ENCODE measurements at regions not wholly inside any gene's neighbourhood (a gene's known extent, or its start where the extent isn't known, plus 50 kb on each side); places are given as distances from the start of the nearest gene placed in this dataset.

GRCh38 chr5:174246743-174247142, 201.2 kb downstream of the NSG2 start:
- Mint-ChIP-seq H3K4me1 (ENCODE audit: low read depth) (no peaks in the 10 kb centered on the region), H3K27me3 (ENCODE audit: low read depth) (no peaks in the 10 kb centered on the region), H3K27ac (no peak overlapping the region), H3K4me3 (no peak overlapping the region), H3K36me3 (ENCODE audit: low read depth) (no peaks in the 10 kb centered on the region), H3K9me3 (ENCODE audit: insufficient read depth) (no peaks in the 10 kb centered on the region)
- POLR2A ChIA-PET, result no interaction called here
- no peak for DNase-seq
- CTCF ChIA-PET, result no interaction called here
- no peak for ATAC-seq

GRCh38 chr5:174247301-174247700, 201.8 kb downstream of the NSG2 start:
- ATAC-seq (no peak), DNase-seq (no peak)
- POLR2A ChIA-PET, result no interaction called here
- no peaks in the 10 kb centered on the region for H3K36me3 Mint-ChIP-seq (ENCODE audit: low read depth)
- CTCF ChIA-PET, result no interaction called here
- no peaks in the 10 kb centered on the region for H3K27me3 Mint-ChIP-seq (ENCODE audit: low read depth)
- H3K27ac Mint-ChIP-seq, result no peak overlapping the region
- H3K9me3 Mint-ChIP-seq (ENCODE audit: insufficient read depth), result no peaks in the 10 kb centered on the region
- H3K4me3 Mint-ChIP-seq, result no peak overlapping the region
- H3K4me1 Mint-ChIP-seq (ENCODE audit: low read depth), result no peaks in the 10 kb centered on the region

- ATAC-seq (no peak), DNase-seq (no peak)
- no peaks in the 10 kb centered on the region for H3K4me1 Mint-ChIP-seq (ENCODE audit: low read depth)
- H3K36me3 Mint-ChIP-seq (ENCODE audit: low read depth), result no peaks in the 10 kb centered on the region
- no peaks in the 10 kb centered on the region for H3K27me3 Mint-ChIP-seq (ENCODE audit: low read depth)
- no peak overlapping the region for H3K27ac Mint-ChIP-seq
- POLR2A ChIA-PET, result no interaction called here
- no peak overlapping the region for H3K4me3 Mint-ChIP-seq
- CTCF ChIA-PET, result no interaction called here
- H3K9me3 Mint-ChIP-seq (ENCODE audit: insufficient read depth), result no peaks in the 10 kb centered on the region
Measured at GRCh38 chr5:174251305-174252000, 205.9 kb downstream of the NSG2 start.

- no peaks in the 10 kb centered on the region for H3K9me3 Mint-ChIP-seq (ENCODE audit: insufficient read depth)
- no peaks in the 10 kb centered on the region for H3K4me1 Mint-ChIP-seq (ENCODE audit: low read depth)
- H3K36me3 Mint-ChIP-seq (ENCODE audit: low read depth), result no peaks in the 10 kb centered on the region
- H3K27ac Mint-ChIP-seq, result no peak overlapping the region
- CTCF ChIA-PET, result no interaction called here
- POLR2A ChIA-PET, result no interaction called here
- H3K4me3 Mint-ChIP-seq, result no peak overlapping the region
- DNase-seq, result no peak
- no peaks in the 10 kb centered on the region for H3K27me3 Mint-ChIP-seq (ENCODE audit: low read depth)
- no peak for ATAC-seq
Measured at GRCh38 chr5:174252121-174252520, 206.6 kb downstream of the NSG2 start.

GRCh38 chr5:174259696-174260420, 214.4 kb downstream of the NSG2 start:
- H3K4me1 Mint-ChIP-seq (ENCODE audit: low read depth), result no peaks in the 10 kb centered on the region
- CTCF ChIA-PET, result no interaction called here
- ATAC-seq (no peak), DNase-seq (no peak)
- H3K36me3 Mint-ChIP-seq (ENCODE audit: low read depth), result no peaks in the 10 kb centered on the region
- H3K4me3 Mint-ChIP-seq, result no peak overlapping the region
- no peaks in the 10 kb centered on the region for H3K27me3 Mint-ChIP-seq (ENCODE audit: low read depth)
- no peaks in the 10 kb centered on the region for H3K9me3 Mint-ChIP-seq (ENCODE audit: insufficient read depth)
- H3K27ac Mint-ChIP-seq, result no peak overlapping the region
- POLR2A ChIA-PET, result no interaction called here

- Mint-ChIP-seq H3K4me1 (ENCODE audit: low read depth) (no peaks in the 10 kb centered on the region), H3K27me3 (ENCODE audit: low read depth) (no peaks in the 10 kb centered on the region), H3K36me3 (ENCODE audit: low read depth) (no peaks in the 10 kb centered on the region), H3K9me3 (ENCODE audit: insufficient read depth) (no peaks in the 10 kb centered on the region), H3K27ac (no peak overlapping the region), H3K4me3 (no peak overlapping the region)
- POLR2A ChIA-PET, result no interaction called here
- DNase-seq (no peak), ATAC-seq (no peak)
- CTCF ChIA-PET, result no interaction called here
Measured at GRCh38 chr5:174271316-174271715, 225.8 kb downstream of the NSG2 start.

GRCh38 chr5:174272671-174273070, 227.2 kb downstream of the NSG2 start:
- Mint-ChIP-seq H3K9me3 (ENCODE audit: insufficient read depth) (no peaks in the 10 kb centered on the region), H3K36me3 (ENCODE audit: low read depth) (no peaks in the 10 kb centered on the region), H3K4me3 (no peak overlapping the region), H3K27me3 (ENCODE audit: low read depth) (no peaks in the 10 kb centered on the region), H3K27ac (no peak overlapping the region), H3K4me1 (ENCODE audit: low read depth) (no peaks in the 10 kb centered on the region)
- DNase-seq (no peak), ATAC-seq (no peak)
- ChIA-PET POLR2A (no interaction called here), CTCF (no interaction called here)

GRCh38 chr5:174273325-174273724, 227.8 kb downstream of the NSG2 start:
- CTCF ChIA-PET, result no interaction called here

GRCh38 chr5:174275959-174276358, 230.5 kb downstream of the NSG2 start:
- no peak for DNase-seq
- no peaks in the 10 kb centered on the region for H3K27me3 Mint-ChIP-seq (ENCODE audit: low read depth)

More at GRCh38 chr5:174273325-174273724, 227.8 kb downstream of the NSG2 start:
- Mint-ChIP-seq H3K4me3 (no peak overlapping the region), H3K36me3 (ENCODE audit: low read depth) (no peaks in the 10 kb centered on the region), H3K27ac (no peak overlapping the region), H3K4me1 (ENCODE audit: low read depth) (no peaks in the 10 kb centered on the region), H3K9me3 (ENCODE audit: insufficient read depth) (no peaks in the 10 kb centered on the region), H3K27me3 (ENCODE audit: low read depth) (no peaks in the 10 kb centered on the region)
- ATAC-seq (no peak), DNase-seq (no peak)
- POLR2A ChIA-PET, result no interaction called here

GRCh38 chr5:174281089-174281760, 235.7 kb downstream of the NSG2 start:
- H3K27me3 Mint-ChIP-seq (ENCODE audit: low read depth), result no peaks in the 10 kb centered on the region
- no peaks in the 10 kb centered on the region for H3K9me3 Mint-ChIP-seq (ENCODE audit: insufficient read depth)
- no peak for ATAC-seq
- H3K36me3 Mint-ChIP-seq (ENCODE audit: low read depth), result no peaks in the 10 kb centered on the region
- ChIA-PET CTCF (no interaction called here), POLR2A (no interaction called here)
- H3K4me1 Mint-ChIP-seq (ENCODE audit: low read depth), result no peaks in the 10 kb centered on the region
- no peak for DNase-seq
- H3K4me3 Mint-ChIP-seq, result no peak overlapping the region
- H3K27ac Mint-ChIP-seq, result no peak overlapping the region

More at GRCh38 chr5:174275959-174276358, 230.5 kb downstream of the NSG2 start:
- no peaks in the 10 kb centered on the region for H3K4me1 Mint-ChIP-seq (ENCODE audit: low read depth)
- no peaks in the 10 kb centered on the region for H3K9me3 Mint-ChIP-seq (ENCODE audit: insufficient read depth)
- no peak overlapping the region for H3K27ac Mint-ChIP-seq
- H3K36me3 Mint-ChIP-seq (ENCODE audit: low read depth), result no peaks in the 10 kb centered on the region
- ChIA-PET POLR2A (no interaction called here), CTCF (no interaction called here)
- ATAC-seq, result no peak
- H3K4me3 Mint-ChIP-seq, result no peak overlapping the region

- no peak for DNase-seq
- CTCF ChIA-PET, result no interaction called here
- POLR2A ChIA-PET, result no interaction called here
Measured at GRCh38 chr5:174281855-174282254, 236.3 kb downstream of the NSG2 start.

GRCh38 chr5:174282391-174282790, 236.9 kb downstream of the NSG2 start:
- DNase-seq, result no peak
- no peak for ATAC-seq
- Mint-ChIP-seq H3K36me3 (ENCODE audit: low read depth) (no peaks in the 10 kb centered on the region), H3K4me3 (no peak overlapping the region), H3K27me3 (ENCODE audit: low read depth) (no peaks in the 10 kb centered on the region), H3K9me3 (ENCODE audit: insufficient read depth) (no peaks in the 10 kb centered on the region), H3K4me1 (ENCODE audit: low read depth) (no peaks in the 10 kb centered on the region), H3K27ac (no peak overlapping the region)
- POLR2A ChIA-PET, result no interaction called here
- CTCF ChIA-PET, result no interaction called here

More at GRCh38 chr5:174281855-174282254, 236.3 kb downstream of the NSG2 start:
- Mint-ChIP-seq H3K9me3 (ENCODE audit: insufficient read depth) (no peaks in the 10 kb centered on the region), H3K4me3 (no peak overlapping the region), H3K36me3 (ENCODE audit: low read depth) (no peaks in the 10 kb centered on the region), H3K27ac (no peak overlapping the region), H3K27me3 (ENCODE audit: low read depth) (no peaks in the 10 kb centered on the region), H3K4me1 (ENCODE audit: low read depth) (no peaks in the 10 kb centered on the region)
- no peak for ATAC-seq

Measured in activated CD8-positive, alpha-beta T cell treated with anti-CD3 and anti-CD28 coated beads, Interleukin-2, amount 10 ng/mL, durations not matched to agents 7 days and 5 days (primary cell).